RWPE2 (cell line): ENCODE measurements at regions not wholly inside any gene's neighbourhood (a gene's known extent, or its start where the extent isn't known, plus 50 kb on each side); places are given as distances from the start of the nearest gene placed in this dataset.

Source experiments
- ATAC-seq: fragments of 200-7000 bp; cut with Tn5 transposase; 3 replicates; pipeline ENCODE4 v1.9.1; 2021; ENCODE audit warnings: low read depth
- DNase-seq: peaks from one replicate; pipeline ENCODE4 v3.0.0-alpha.2; 2020; ENCODE audit warnings: low spot score
- H3K27ac ChIP-seq: fragments of 450-650 bp; 2 replicates; pipeline ENCODE4 v1.5.1; 2017; ENCODE audit warnings: mild to moderate bottlenecking; ENCODE audit not compliant: poor library complexity, severe bottlenecking
- H3K27me3 ChIP-seq: fragments of 250-450 bp; sonication (Bioruptor Pico); 2 replicates; pipeline ENCODE4 v1.5.1; 2021; ENCODE audit warnings: mild to moderate bottlenecking, moderate library complexity; ENCODE audit not compliant: insufficient read depth, poor library complexity, severe bottlenecking
- H3K36me3 ChIP-seq: fragments of 250-450 bp; sonication (Bioruptor Pico); 2 replicates; pipeline ENCODE4 v1.5.1; 2020; ENCODE audit warnings: low read depth, mild to moderate bottlenecking, moderate library complexity
- H3K4me1 ChIP-seq: fragments of 250-450 bp; sonication (Bioruptor Pico); 2 replicates; pipeline ENCODE4 v1.5.1; 2021; ENCODE audit warnings: mild to moderate bottlenecking, moderate library complexity; ENCODE audit not compliant: insufficient read depth, poor library complexity, severe bottlenecking
- H3K4me3 ChIP-seq: fragments of 250-450 bp; sonication (Bioruptor Pico); 2 replicates; pipeline ENCODE4 v1.5.1; 2021; ENCODE audit warnings: mild to moderate bottlenecking, moderate library complexity; ENCODE audit not compliant: severe bottlenecking
- H3K9me3 ChIP-seq: fragments of 250-450 bp; sonication (Bioruptor Pico); 2 replicates; pipeline ENCODE4 v1.5.1; 2021; ENCODE audit warnings: mild to moderate bottlenecking, moderate library complexity; ENCODE audit not compliant: severe bottlenecking
- TF ChIP-seq, protein P1 (sequence below): fragments of 450-650 bp; IDR thresholded peaks from one replicate; pipeline ENCODE4 v1.5.1; 2017; ENCODE audit warnings: mild to moderate bottlenecking, moderate library complexity; ENCODE audit not compliant: poor library complexity, severe bottlenecking

DNA sequence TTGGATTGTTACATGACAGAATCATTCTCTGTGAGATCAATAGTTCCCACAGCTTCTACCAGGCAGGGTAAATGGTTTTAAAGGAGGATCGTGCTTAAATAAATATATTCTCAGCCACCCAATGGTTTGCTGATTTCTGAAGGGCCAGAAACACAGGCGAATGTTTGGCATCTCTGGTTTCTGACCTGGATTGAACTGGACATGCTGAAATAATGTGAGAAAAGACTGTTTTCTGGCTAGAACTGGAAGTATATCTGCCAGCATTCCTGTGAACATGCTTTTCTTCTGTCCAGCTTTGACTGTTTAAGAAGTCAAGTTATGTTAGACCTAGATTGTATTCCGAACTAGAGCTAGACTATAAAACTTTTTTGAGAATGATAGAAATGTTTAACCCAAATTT is 77.1 kb upstream of the COL3A1 start:
- H3K36me3 ChIP-seq = no peaks in the 10 kb centered on the region
- no peak overlapping the region for H3K27ac ChIP-seq
- DNase-seq (no peak), ATAC-seq (no peak)
- no peaks in the 10 kb centered on the region for H3K4me1 ChIP-seq
- H3K27me3 ChIP-seq = no peaks in the 10 kb centered on the region
- no peaks in the 10 kb centered on the region for H3K9me3 ChIP-seq
- no peak overlapping the region for H3K4me3 ChIP-seq
- TF ChIP-seq, protein P1, sequence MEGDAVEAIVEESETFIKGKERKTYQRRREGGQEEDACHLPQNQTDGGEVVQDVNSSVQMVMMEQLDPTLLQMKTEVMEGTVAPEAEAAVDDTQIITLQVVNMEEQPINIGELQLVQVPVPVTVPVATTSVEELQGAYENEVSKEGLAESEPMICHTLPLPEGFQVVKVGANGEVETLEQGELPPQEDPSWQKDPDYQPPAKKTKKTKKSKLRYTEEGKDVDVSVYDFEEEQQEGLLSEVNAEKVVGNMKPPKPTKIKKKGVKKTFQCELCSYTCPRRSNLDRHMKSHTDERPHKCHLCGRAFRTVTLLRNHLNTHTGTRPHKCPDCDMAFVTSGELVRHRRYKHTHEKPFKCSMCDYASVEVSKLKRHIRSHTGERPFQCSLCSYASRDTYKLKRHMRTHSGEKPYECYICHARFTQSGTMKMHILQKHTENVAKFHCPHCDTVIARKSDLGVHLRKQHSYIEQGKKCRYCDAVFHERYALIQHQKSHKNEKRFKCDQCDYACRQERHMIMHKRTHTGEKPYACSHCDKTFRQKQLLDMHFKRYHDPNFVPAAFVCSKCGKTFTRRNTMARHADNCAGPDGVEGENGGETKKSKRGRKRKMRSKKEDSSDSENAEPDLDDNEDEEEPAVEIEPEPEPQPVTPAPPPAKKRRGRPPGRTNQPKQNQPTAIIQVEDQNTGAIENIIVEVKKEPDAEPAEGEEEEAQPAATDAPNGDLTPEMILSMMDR = no peak

DNA sequence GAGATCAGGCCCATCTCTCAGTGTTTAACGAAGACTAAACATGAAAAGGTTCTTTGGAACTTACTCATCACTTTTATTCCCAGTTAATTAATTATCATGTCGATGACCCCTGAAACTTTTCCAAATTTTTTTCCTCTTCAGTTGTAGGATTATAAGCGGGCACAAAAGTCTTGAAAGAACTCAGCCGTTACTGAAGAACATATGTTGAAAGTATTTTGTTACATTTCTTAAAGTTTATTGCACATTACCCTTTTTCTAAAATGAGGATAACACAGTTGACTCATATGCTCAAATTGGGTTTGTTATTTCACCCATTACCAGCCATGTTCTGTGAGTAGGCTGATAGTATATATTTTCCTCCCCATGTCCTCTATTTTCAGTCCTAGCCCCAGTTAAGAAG is 75.9 kb upstream of the COL3A1 start:
- peaks cover 5% of the 10 kb centered on the region for H3K4me1 ChIP-seq
- no peaks in the 10 kb centered on the region for H3K9me3 ChIP-seq
- no peaks in the 10 kb centered on the region for H3K36me3 ChIP-seq
- DNase-seq (no peak), ATAC-seq (no peak)
- no peak overlapping the region for H3K27ac ChIP-seq
- no peak overlapping the region for H3K4me3 ChIP-seq
- TF ChIP-seq, protein P1 = no peak
- no peaks in the 10 kb centered on the region for H3K27me3 ChIP-seq

DNA sequence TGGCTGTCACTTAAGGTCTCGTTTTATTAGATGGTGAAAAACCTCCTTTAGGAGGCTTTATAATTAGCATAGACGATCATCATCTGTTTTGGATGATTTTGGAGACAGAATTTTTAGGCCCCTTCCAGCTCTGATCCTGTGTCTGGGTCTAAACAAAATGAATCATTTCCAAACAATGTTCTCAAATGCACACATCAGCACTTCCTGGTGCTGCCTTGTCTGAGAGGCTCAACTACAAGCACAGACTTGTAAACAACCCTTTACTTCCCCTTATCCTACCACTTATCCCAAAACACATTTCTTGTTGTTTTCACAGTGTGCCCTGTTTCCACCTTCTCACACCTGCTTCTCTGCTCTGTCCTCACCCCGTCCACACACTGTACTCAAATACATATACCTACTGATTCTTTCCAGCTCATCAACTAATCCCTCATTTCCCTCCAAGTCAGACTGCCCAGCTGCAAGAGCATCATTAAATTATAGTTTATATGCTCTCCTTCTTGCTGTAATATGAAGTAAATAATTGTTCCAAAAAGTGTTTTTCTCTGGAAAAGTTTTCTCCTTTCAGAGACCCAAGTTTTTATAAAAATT is 71.2 kb upstream of the COL3A1 start:
- TF ChIP-seq, protein P1 = no peak
- no peak for DNase-seq
- peak; percentile 88 for ATAC-seq
- Histone ChIP-seq H3K4me3 (no peak overlapping the region), H3K27me3 (no peaks in the 10 kb centered on the region), H3K36me3 (no peaks in the 10 kb centered on the region), H3K27ac (no peak overlapping the region), H3K9me3 (no peaks in the 10 kb centered on the region), H3K4me1 (peaks cover 8% of the 10 kb centered on the region)

DNA sequence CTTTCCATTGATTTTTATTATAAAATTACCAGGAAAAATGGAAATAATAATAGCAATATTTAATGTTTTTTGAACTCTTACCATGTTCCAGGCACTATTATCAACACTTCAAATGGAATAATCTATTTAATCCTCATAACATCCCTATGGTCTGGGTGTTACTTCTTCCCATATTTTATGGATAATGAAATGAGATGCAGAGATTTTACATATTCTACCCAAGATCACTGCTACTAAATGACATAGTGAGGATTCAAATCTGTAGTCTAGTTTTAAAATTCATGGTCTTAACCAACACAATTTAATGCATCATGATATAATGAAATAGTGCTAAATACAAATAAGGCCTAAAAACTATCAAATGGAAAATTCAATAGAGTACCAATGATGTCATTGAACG is 70.4 kb upstream of the COL3A1 start:
- TF ChIP-seq, protein P1 = no peak
- no peak for ATAC-seq
- Histone ChIP-seq H3K4me3 (no peak overlapping the region), H3K27me3 (no peaks in the 10 kb centered on the region), H3K36me3 (no peaks in the 10 kb centered on the region), H3K27ac (no peak overlapping the region), H3K4me1 (peaks cover 8% of the 10 kb centered on the region), H3K9me3 (no peaks in the 10 kb centered on the region)
- no peak for DNase-seq

DNA sequence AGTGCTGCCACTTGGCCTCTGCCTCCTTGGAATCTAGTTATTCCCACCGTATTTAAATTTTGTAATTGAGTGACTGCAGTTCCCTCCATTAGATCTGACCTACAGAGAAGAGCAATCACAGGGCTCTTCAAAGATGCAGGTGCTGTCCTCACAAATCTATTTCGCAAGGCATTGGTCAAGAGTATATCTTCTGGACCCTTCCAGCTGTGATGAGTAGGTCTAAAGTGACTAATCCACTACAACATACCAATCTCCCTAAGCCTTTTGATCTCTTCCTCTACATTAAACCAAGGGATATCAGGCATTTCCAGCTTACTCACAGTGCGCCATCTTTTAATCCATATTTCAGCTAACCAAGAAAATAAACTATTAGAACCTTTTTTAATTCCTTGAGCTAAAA is 65.1 kb upstream of the COL3A1 start:
- DNase-seq (no peak), ATAC-seq (no peak)
- Histone ChIP-seq H3K4me1 (no peaks in the 10 kb centered on the region), H3K9me3 (no peaks in the 10 kb centered on the region), H3K4me3 (no peak overlapping the region), H3K27me3 (no peaks in the 10 kb centered on the region), H3K36me3 (no peaks in the 10 kb centered on the region), H3K27ac (no peak overlapping the region)
- TF ChIP-seq, protein P1 = no peak
